HepG2 (cell line): ENCODE measurements at regions not wholly inside any gene's neighbourhood (a gene's known extent, or its start where the extent isn't known, plus 50 kb on each side); places are given as distances from the start of the nearest gene placed in this dataset.

Experiments
- AKAP8 ChIP-seq: sonication (generic); formaldehyde crosslinking; IDR thresholded peaks from 2 replicates; pipeline ENCODE4 v1.5.1; 2020; ENCODE audit warnings: mild to moderate bottlenecking, missing genetic modification reagents
- ASH2L ChIP-seq: fragments of 300-600, 200-600 bp; sonication (generic); IDR thresholded peaks from 2 replicates; pipeline ENCODE4 v1.7.0; 2017; ENCODE audit warnings: low read depth, mild to moderate bottlenecking, moderate library complexity, mixed read lengths, low read length; ENCODE audit not compliant: insufficient read length
- FOXO1 ChIP-seq: sonication (generic); formaldehyde crosslinking; IDR thresholded peaks from 2 replicates; pipeline ENCODE4 v1.4.0; 2020; ENCODE audit warnings: missing genetic modification reagents
- FOXP1 ChIP-seq, 2 experiments: fragments of 450-650 bp in 1 of 2; IDR thresholded peaks; 2 replicates each; pipeline ENCODE4 v1.6.1; 2017 to 2018; ENCODE audit warnings: antibody characterized with exemption in 1 of 2
- GATAD2A ChIP-seq: IDR thresholded peaks from 2 replicates; pipeline ENCODE4 v1.6.1; 2016
- HNRNPL ChIP-seq: fragments of 200-400 bp; formaldehyde crosslinking; IDR thresholded peaks from 2 replicates; pipeline ENCODE4 v1.6.1; 2017; ENCODE audit warnings: mild to moderate bottlenecking, low read depth, low read length
- ISX ChIP-seq: sonication (generic); formaldehyde crosslinking; conservative IDR thresholded peaks from 2 replicates; pipeline ENCODE4 v1.5.0; 2020; ENCODE audit warnings: missing genetic modification reagents
- NFKBIZ ChIP-seq: IDR thresholded peaks from 2 replicates; pipeline ENCODE4 v1.6.1; 2018; ENCODE audit warnings: missing genetic modification reagents, missing compliant biosample characterization
- PAF1 ChIP-seq: IDR thresholded peaks from 2 replicates; pipeline ENCODE4 v1.6.1; 2016; ENCODE audit warnings: missing genetic modification reagents, missing compliant biosample characterization
- POLR2AphosphoS2 ChIP-seq: IDR thresholded peaks from 2 replicates; pipeline ENCODE4 v1.6.1; 2011; ENCODE audit warnings: low read depth, low read length, improper control_type of control experiment
- SETDB1 ChIP-seq: sonication (generic); formaldehyde crosslinking; IDR thresholded peaks from 2 replicates; pipeline ENCODE4 v1.5.1; 2020; ENCODE audit warnings: missing genetic modification reagents, mild to moderate bottlenecking, borderline replicate concordance
- SNAPC2 ChIP-seq: sonication (generic); formaldehyde crosslinking; IDR thresholded peaks from 2 replicates; pipeline ENCODE4 v1.8.1; 2022; ENCODE audit warnings: mild to moderate bottlenecking, missing genetic modification reagents
- THAP9 ChIP-seq: sonication (generic); formaldehyde crosslinking; IDR thresholded peaks from 2 replicates; pipeline ENCODE4; 2020; ENCODE audit warnings: missing genetic modification reagents, mild to moderate bottlenecking, borderline replicate concordance
- UBTF ChIP-seq: sonication (generic); formaldehyde crosslinking; IDR thresholded peaks from 2 replicates; pipeline ENCODE4 v1.4.0; 2020; ENCODE audit warnings: mild to moderate bottlenecking, missing genetic modification reagents
- USF2 ChIP-seq, 2 experiments: sonication (generic) in 1 of 2; formaldehyde crosslinking in 1 of 2; IDR thresholded peaks; 2 replicates each; pipeline versions ENCODE4 v1.5.1 to v1.6.1; 2011 to 2020; ENCODE audit warnings: borderline replicate concordance in 1 of 2, low read depth in 1 of 2, low read length in 1 of 2, mild to moderate bottlenecking in 1 of 2, missing genetic modification reagents in 1 of 2, moderate library complexity in 1 of 2
- ZBTB3 ChIP-seq: sonication (generic); formaldehyde crosslinking; IDR thresholded peaks from 2 replicates; pipeline ENCODE4 v1.4.0; 2020; ENCODE audit warnings: low read depth, mild to moderate bottlenecking, moderate library complexity, missing genetic modification reagents, borderline replicate concordance
- ZNF124 ChIP-seq: sonication (generic); formaldehyde crosslinking; IDR thresholded peaks from 2 replicates; pipeline ENCODE4 v1.4.0; 2020; ENCODE audit warnings: missing genetic modification reagents
- ZNF138 ChIP-seq: sonication (generic); formaldehyde crosslinking; IDR thresholded peaks from 2 replicates; pipeline ENCODE4 v1.5.0; 2020; ENCODE audit warnings: mild to moderate bottlenecking, low read depth, missing genetic modification reagents
- ZNF3 ChIP-seq: IDR thresholded peaks from 2 replicates; pipeline ENCODE4 v1.7.0; 2017; ENCODE audit warnings: inconsistent platforms
- ZNF350 ChIP-seq: sonication (generic); formaldehyde crosslinking; IDR thresholded peaks from 2 replicates; pipeline ENCODE4 v1.4.0; 2020; ENCODE audit warnings: mild to moderate bottlenecking, low read depth, missing genetic modification reagents, borderline replicate concordance
- ZNF552 ChIP-seq: sonication (generic); formaldehyde crosslinking; IDR thresholded peaks from 2 replicates; pipeline ENCODE4 v1.9.0; 2022; ENCODE audit warnings: missing genetic modification reagents, mild to moderate bottlenecking, borderline replicate concordance
- ZNF580 ChIP-seq: IDR thresholded peaks from 2 replicates; pipeline ENCODE4 v1.6.1; 2016; ENCODE audit warnings: low read depth, borderline replicate concordance
- ZNF589 ChIP-seq: sonication (generic); formaldehyde crosslinking; conservative IDR thresholded peaks from 2 replicates; pipeline ENCODE4 v1.8.0; 2022; ENCODE audit warnings: mild to moderate bottlenecking, moderate library complexity, missing genetic modification reagents

DNA sequence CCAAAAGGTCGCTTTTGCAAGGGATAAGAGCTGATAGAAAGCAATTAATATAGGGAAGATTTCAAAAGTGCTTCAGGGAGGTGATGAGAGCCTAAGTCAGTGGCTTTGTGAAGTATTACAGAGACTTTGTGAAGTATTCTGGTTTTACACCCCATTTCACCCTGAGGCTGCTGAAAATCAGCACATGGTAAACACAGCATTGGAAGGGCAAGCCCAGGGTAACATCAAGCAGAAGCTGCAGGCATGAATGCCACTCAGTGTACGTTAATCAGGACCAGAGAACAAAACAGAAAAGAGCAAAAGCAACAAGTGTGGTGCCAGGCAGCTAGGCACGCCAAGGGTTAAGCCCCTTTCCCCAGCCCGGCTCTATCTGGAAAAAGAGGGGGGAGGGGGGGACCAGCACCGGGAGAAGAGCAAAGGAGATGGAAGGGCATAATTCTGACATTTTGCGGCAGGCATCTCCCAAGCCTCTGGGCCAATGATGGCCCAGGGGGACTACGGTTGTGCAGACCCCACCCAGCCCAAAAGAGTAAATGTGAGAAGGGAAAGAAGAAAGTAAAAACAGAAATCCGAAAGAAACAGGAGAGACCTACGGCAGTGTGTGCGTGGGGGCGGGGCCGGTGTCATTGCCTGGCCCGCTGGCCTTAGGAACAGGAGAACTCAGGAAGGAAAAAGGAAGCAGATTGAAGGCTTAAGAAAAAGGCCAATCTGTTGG is 58.9 kb downstream of the DHRS2 start (continued):
- TF ChIP-seq ZNF589 (CRISPR knock-in tag) (no peak), USF2 (IDR thresholded peaks at IDR 0.05; ENCODE audit: low read depth, low read length) (no peak), USF2 (CRISPR knock-in tag; IDR thresholded peaks at IDR 0.05; ENCODE audit: borderline replicate concordance) (no peak), ISX (CRISPR knock-in tag) (no peak), ZNF580 (no peak), ZNF3 (CRISPR knock-in tag) (no peak), SNAPC2 (CRISPR knock-in tag) (no peak), ZNF124 (no peak), PAF1 (CRISPR knock-in tag) (no peak), AKAP8 (CRISPR knock-in tag) (no peak), HNRNPL (no peak), THAP9 (CRISPR knock-in tag) (no peak), GATAD2A (CRISPR knock-in tag) (no peak), FOXO1 (CRISPR knock-in tag) (no peak), FOXP1 (IDR thresholded peaks at IDR 0.05) (no peak), FOXP1 (CRISPR knock-in tag; IDR thresholded peaks at IDR 0.05) (no peak), ZNF350 (CRISPR knock-in tag) (no peak; the same call in 1 of the 2 replicates), ZNF552 (CRISPR knock-in tag) (no peak), NFKBIZ (CRISPR knock-in tag) (no peak), ZBTB3 (CRISPR knock-in tag) (no peak), SETDB1 (CRISPR knock-in tag) (no peak), ZNF138 (CRISPR knock-in tag) (no peak), POLR2AphosphoS2 (no peak), ASH2L (no peak), UBTF (CRISPR knock-in tag) (no peak; the same call in 1 of the 2 replicates)
